HG03442 (cell line): ENCODE measurements at regions not wholly inside any gene's neighbourhood (a gene's known extent, or its start where the extent isn't known, plus 50 kb on each side); places are given as distances from the start of the nearest gene placed in this dataset.
"Not testable (repeated sequence)": the region's sequence is repeated elsewhere in the genome, so short reads cannot be mapped to it uniquely, and the experiment has no call there.

Experiments used
- ATAC-seq: cut with Tn5 transposase; IDR thresholded peaks from one replicate; pipeline ENCODE4 v1.9.1; 2021; ENCODE audit warnings: mild to moderate bottlenecking, moderate library complexity; ENCODE audit not compliant: unreplicated experiment

GRCh38 chr22:25407226-25407858 lies 157.1 kb upstream of the GRK3 start:
- ATAC-seq, result no peak

GRCh38 chr22:25407859-25408229 lies 156.6 kb upstream of the GRK3 start:
- ATAC-seq, result no peak

GRCh38 chr22:25409240-25409639 lies 155.2 kb upstream of the GRK3 start:
- no peak for ATAC-seq

- ATAC-seq, result no peak
Observed at GRCh38 chr22:25410849-25411248, 153.6 kb upstream of the GRK3 start.

- ATAC-seq, result no peak
Observed at GRCh38 chr22:25413620-25414019, 150.9 kb upstream of the GRK3 start.

GRCh38 chr22:25415731-25416130 lies 148.7 kb upstream of the GRK3 start:
- ATAC-seq, result not testable (repeated sequence)

GRCh38 chr22:25417826-25418225 lies 146.6 kb upstream of the GRK3 start:
- ATAC-seq, result not testable (repeated sequence)

GRCh38 chr22:25419247-25420113 lies 145.0 kb upstream of the GRK3 start:
- no peak for ATAC-seq

- not testable (repeated sequence) for ATAC-seq
Observed at GRCh38 chr22:25420114-25420441, 144.4 kb upstream of the GRK3 start.

- ATAC-seq, result no peak
Observed at GRCh38 chr22:25420471-25420924, 144.0 kb upstream of the GRK3 start.

GRCh38 chr22:25420925-25421904 lies 143.3 kb upstream of the GRK3 start:
- no peak for ATAC-seq

- not testable (repeated sequence) for ATAC-seq
Observed at GRCh38 chr22:25426530-25427308, 137.8 kb upstream of the GRK3 start.

- ATAC-seq, result not testable (repeated sequence)
Observed at GRCh38 chr22:25431637-25432342, 132.7 kb upstream of the GRK3 start.

GRCh38 chr22:25433381-25433970 lies 131.0 kb upstream of the GRK3 start:
- ATAC-seq, result not testable (repeated sequence)

- no peak for ATAC-seq
Observed at GRCh38 chr22:25437414-25438160, 126.9 kb upstream of the GRK3 start.

GRCh38 chr22:25447067-25447685 lies 117.3 kb upstream of the GRK3 start:
- ATAC-seq, result no peak

- ATAC-seq, result peak; percentile 76
Observed at GRCh38 chr22:25447686-25448434, 116.6 kb upstream of the GRK3 start.
